Uterus (tissue), 3 donors: ENCODE measurements at regions not wholly inside any gene's neighbourhood (a gene's known extent, or its start where the extent isn't known, plus 50 kb on each side); places are given as distances from the start of the nearest gene placed in this dataset.

Source experiments
- DNase-seq, 2 donors: peaks; one replicate each; pipeline ENCODE4 v3.0.0-alpha.2; 2019 to 2020
- H3K27ac ChIP-seq, 2 donors: fragments of 200-600 bp; sonication (generic); 1 replicate in 1 of 2; 2 replicates in 1 of 2; pipeline ENCODE4 v1.5.1; 2016 to 2018
- H3K27me3 ChIP-seq, 2 donors: fragments of 200-600 bp; sonication (generic); one replicate each; pipeline ENCODE4 v1.5.1; 2018 to 2019; ENCODE audit warnings: control low read depth in 1 of 2
- H3K36me3 ChIP-seq, 2 donors: fragments of 200-600 bp; sonication (generic); one replicate each; pipeline ENCODE4 v1.5.1; 2019; ENCODE audit warnings: control low read depth in 1 of 2
- H3K4me1 ChIP-seq, 2 donors: fragments of 200-600 bp; sonication (generic); one replicate each; pipeline ENCODE4 v1.5.1; 2018 to 2019; ENCODE audit warnings: control low read depth in 1 of 2
- H3K4me3 ChIP-seq, 2 donors: fragments of 200-600 bp; sonication (generic); 1 replicate in 1 of 2; 2 replicates in 1 of 2; pipeline ENCODE4 v1.5.1; 2018 to 2019; ENCODE audit warnings: mild to moderate bottlenecking in 1 of 2
- H3K9me3 ChIP-seq, 2 donors: fragments of 200-600 bp; sonication (generic); one replicate each; pipeline ENCODE4 v1.5.1; 2019; ENCODE audit warnings: control low read depth in 1 of 2
- CTCF ChIP-seq, 4 experiments: fragments of 200-600 bp in 2 of 4; fragments of 450-650 bp in 2 of 4; sonication (generic) in 2 of 4; IDR thresholded peaks; one replicate each; pipeline ENCODE4 v1.5.1; 2016 to 2019; ENCODE audit warnings: antibody characterized with exemption in 4 of 4, mild to moderate bottlenecking in 2 of 4, moderate library complexity in 1 of 4
- POLR2A ChIP-seq, 2 donors: fragments of 450-650 bp; IDR thresholded peaks; one replicate each; pipeline ENCODE4 v1.6.1; 2016; ENCODE audit warnings: antibody characterized with exemption in 2 of 2, mild to moderate bottlenecking in 1 of 2, moderate library complexity in 1 of 2
- intact Hi-C: fragments of 100-400 bp; cut with DNase I; formaldehyde crosslinking; loops from one replicate; pipeline ENCODE4 v1.15.1; 2023; ENCODE audit warnings: low total_unique reads
- donor health status: DM: yes; HTN: yes; CAD: no.

GRCh38 chr7:25725451-25725850 lies 426.5 kb upstream of the NFE2L3 start:
- H3K4me3 ChIP-seq = no peak overlapping the region
- H3K36me3 ChIP-seq = no peaks in the 10 kb centered on the region
- H3K27me3 ChIP-seq = no peaks in the 10 kb centered on the region
- intact Hi-C loops = no loop called here
- no peaks in the 10 kb centered on the region for H3K9me3 ChIP-seq
- peak in 1 of 2 donors; percentile 11 for TF ChIP-seq POLR2A (IDR thresholded peaks at IDR 0.05)
- TF ChIP-seq CTCF (IDR thresholded peaks at IDR 0.05) = no peak
- H3K27ac ChIP-seq = peak overlapping the region; percentile 78 to 79
- peaks cover 0 to 3% of the 10 kb centered on the region in 2 donors for H3K4me1 ChIP-seq
- no peak for DNase-seq

- no peak overlapping the region for H3K4me3 ChIP-seq
- peaks cover 0 to 3% of the 10 kb centered on the region in 2 donors for H3K4me1 ChIP-seq
- intact Hi-C loops = no loop called here
- H3K27ac ChIP-seq = peak overlapping the region; percentile 78 to 79
- TF ChIP-seq CTCF (IDR thresholded peaks at IDR 0.05) (no peak), POLR2A (IDR thresholded peaks at IDR 0.05) (no peak)
- H3K9me3 ChIP-seq = no peaks in the 10 kb centered on the region
- H3K36me3 ChIP-seq = no peaks in the 10 kb centered on the region
- no peaks in the 10 kb centered on the region for H3K27me3 ChIP-seq
- DNase-seq = peak in 1 of 2 donors; percentile 38
Observed at GRCh38 chr7:25726170-25726780, 425.7 kb upstream of the NFE2L3 start.

- Histone ChIP-seq H3K27ac (peak overlapping the region; percentile 78 to 79), H3K4me1 (peaks cover 0 to 3% of the 10 kb centered on the region in 2 donors), H3K36me3 (no peaks in the 10 kb centered on the region), H3K9me3 (no peaks in the 10 kb centered on the region), H3K27me3 (no peaks in the 10 kb centered on the region), H3K4me3 (no peak overlapping the region)
- intact Hi-C loops = no loop called here
- TF ChIP-seq POLR2A (IDR thresholded peaks at IDR 0.05) (no peak), CTCF (IDR thresholded peaks at IDR 0.05) (no peak)
- no peak for DNase-seq
Observed at GRCh38 chr7:25726781-25727311, 425.2 kb upstream of the NFE2L3 start.

GRCh38 chr7:25727446-25727845 lies 424.6 kb upstream of the NFE2L3 start:
- no peak overlapping the region for H3K4me3 ChIP-seq
- H3K4me1 ChIP-seq = peaks cover 0 to 9% of the 10 kb centered on the region in 2 donors
- TF ChIP-seq CTCF (IDR thresholded peaks at IDR 0.05) (no peak), POLR2A (IDR thresholded peaks at IDR 0.05) (no peak)
- no peaks in the 10 kb centered on the region for H3K9me3 ChIP-seq
- H3K27me3 ChIP-seq = no peaks in the 10 kb centered on the region
- intact Hi-C loops = no loop called here
- no peaks in the 10 kb centered on the region for H3K36me3 ChIP-seq
- H3K27ac ChIP-seq = peak overlapping the region; percentile 78 to 79
- DNase-seq = no peak

- H3K4me3 ChIP-seq = no peak overlapping the region
- no peaks in the 10 kb centered on the region for H3K27me3 ChIP-seq
- no peaks in the 10 kb centered on the region for H3K9me3 ChIP-seq
- TF ChIP-seq CTCF (IDR thresholded peaks at IDR 0.05) (no peak), POLR2A (IDR thresholded peaks at IDR 0.05) (no peak)
- peaks cover 0 to 10% of the 10 kb centered on the region in 2 donors for H3K4me1 ChIP-seq
- H3K27ac ChIP-seq = peak overlapping the region in 1 of 2 donors; percentile 79
- no peak for DNase-seq
- intact Hi-C loops = no loop called here
- no peaks in the 10 kb centered on the region for H3K36me3 ChIP-seq
Observed at GRCh38 chr7:25727876-25728275, 424.1 kb upstream of the NFE2L3 start.
